ENCODE measurements at regions not wholly inside any gene's neighbourhood (a gene's known extent, or its start where the extent isn't known, plus 50 kb on each side); places are given as distances from the start of the nearest gene placed in this dataset.

GRCh38 chr20:63125581-63125837, 90.4 kb downstream of the YTHDF1 start:
- TF ChIP-seq, protein P1, sequence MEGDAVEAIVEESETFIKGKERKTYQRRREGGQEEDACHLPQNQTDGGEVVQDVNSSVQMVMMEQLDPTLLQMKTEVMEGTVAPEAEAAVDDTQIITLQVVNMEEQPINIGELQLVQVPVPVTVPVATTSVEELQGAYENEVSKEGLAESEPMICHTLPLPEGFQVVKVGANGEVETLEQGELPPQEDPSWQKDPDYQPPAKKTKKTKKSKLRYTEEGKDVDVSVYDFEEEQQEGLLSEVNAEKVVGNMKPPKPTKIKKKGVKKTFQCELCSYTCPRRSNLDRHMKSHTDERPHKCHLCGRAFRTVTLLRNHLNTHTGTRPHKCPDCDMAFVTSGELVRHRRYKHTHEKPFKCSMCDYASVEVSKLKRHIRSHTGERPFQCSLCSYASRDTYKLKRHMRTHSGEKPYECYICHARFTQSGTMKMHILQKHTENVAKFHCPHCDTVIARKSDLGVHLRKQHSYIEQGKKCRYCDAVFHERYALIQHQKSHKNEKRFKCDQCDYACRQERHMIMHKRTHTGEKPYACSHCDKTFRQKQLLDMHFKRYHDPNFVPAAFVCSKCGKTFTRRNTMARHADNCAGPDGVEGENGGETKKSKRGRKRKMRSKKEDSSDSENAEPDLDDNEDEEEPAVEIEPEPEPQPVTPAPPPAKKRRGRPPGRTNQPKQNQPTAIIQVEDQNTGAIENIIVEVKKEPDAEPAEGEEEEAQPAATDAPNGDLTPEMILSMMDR (IDR thresholded peaks at IDR 0.05; ENCODE audit: unreplicated experiment): no peak
- H3K27me3 Mint-ChIP-seq (ENCODE audit: insufficient read depth, unreplicated experiment): peaks cover 11% of the 10 kb centered on the region
- BruUV-seq (replicated peaks): no TSS peak
- CTCF ChIA-PET: interaction anchor here (0.8 kb wide), 1 partner anchor 72 kb away, joined by 3 read pairs; no protein-coding TSS in a partner anchor
- POLR2A ChIA-PET: no interaction called here
- H3K4me1 Mint-ChIP-seq (ENCODE audit: insufficient read depth, unreplicated experiment): no peaks in the 10 kb centered on the region
- H3K27ac Mint-ChIP-seq (ENCODE audit: low read depth, unreplicated experiment): no peak overlapping the region
- intact Hi-C loops (cut with micrococcal nuclease): no loop called here
- H3K4me3 Mint-ChIP-seq (ENCODE audit: unreplicated experiment): no peak overlapping the region
- no peaks in the 10 kb centered on the region for H3K9me3 Mint-ChIP-seq (ENCODE audit: unreplicated experiment)
- DNase-seq (ENCODE audit: unreplicated experiment): no peak
- no peaks in the 10 kb centered on the region for H3K36me3 Mint-ChIP-seq (ENCODE audit: insufficient read depth, unreplicated experiment)

DNA sequence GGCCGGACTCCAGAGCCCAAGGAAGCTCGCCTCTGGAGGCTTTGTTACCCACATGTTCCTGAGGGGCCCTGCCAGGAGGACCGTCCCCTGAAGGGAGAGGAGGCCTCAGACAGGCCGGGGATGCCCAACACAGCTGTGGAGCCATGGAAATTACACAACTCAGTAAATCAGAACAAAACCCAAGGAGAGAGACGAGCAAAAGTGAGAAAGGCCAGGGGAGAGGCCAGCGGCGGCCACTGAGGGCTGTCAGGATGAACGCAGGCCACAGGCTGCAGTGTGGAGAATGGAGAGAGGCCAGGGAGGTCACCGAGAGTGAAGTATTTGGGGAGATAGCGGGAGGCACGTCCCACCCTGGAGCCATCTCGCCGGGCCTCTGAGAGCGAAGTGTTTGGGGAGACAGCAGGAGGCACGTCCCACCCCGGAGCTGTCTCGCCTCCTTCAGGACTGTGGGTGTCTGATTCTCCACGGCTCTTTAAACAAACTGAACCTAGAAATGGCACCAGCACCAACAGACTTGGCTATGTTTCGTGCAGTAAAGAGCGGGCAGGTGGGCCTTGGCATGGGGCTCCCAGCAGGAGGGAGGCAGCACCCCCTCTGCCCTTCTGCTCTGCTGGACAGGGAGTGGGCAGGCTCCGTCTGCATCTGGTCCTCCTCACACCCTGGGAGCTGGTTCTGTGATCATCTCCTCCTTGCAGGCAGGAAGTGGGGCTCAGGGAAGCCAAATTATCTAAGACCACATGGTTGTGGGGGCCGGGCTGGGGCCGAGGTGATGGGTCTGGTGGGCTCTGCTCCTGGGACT, 91.0 kb downstream of the YTHDF1 start:
- Mint-ChIP-seq H3K4me3 (ENCODE audit: unreplicated experiment) (no peak overlapping the region), H3K9me3 (ENCODE audit: unreplicated experiment) (no peaks in the 10 kb centered on the region), H3K27ac (ENCODE audit: low read depth, unreplicated experiment) (no peak overlapping the region), H3K27me3 (ENCODE audit: insufficient read depth, unreplicated experiment) (peaks cover 11% of the 10 kb centered on the region), H3K4me1 (ENCODE audit: insufficient read depth, unreplicated experiment) (no peaks in the 10 kb centered on the region), H3K36me3 (ENCODE audit: insufficient read depth, unreplicated experiment) (no peaks in the 10 kb centered on the region)
- no TSS peak for BruUV-seq (replicated peaks)
- POLR2A ChIA-PET: no interaction called here
- TF ChIP-seq, protein P1 (IDR thresholded peaks at IDR 0.05; ENCODE audit: unreplicated experiment): no peak
- intact Hi-C loops (cut with micrococcal nuclease): no loop called here
- CTCF ChIA-PET: interaction anchor here (0.8 kb wide), 1 partner anchor 72 kb away, joined by 3 read pairs; no protein-coding TSS in a partner anchor
- DNase-seq (ENCODE audit: unreplicated experiment): no peak

DNA sequence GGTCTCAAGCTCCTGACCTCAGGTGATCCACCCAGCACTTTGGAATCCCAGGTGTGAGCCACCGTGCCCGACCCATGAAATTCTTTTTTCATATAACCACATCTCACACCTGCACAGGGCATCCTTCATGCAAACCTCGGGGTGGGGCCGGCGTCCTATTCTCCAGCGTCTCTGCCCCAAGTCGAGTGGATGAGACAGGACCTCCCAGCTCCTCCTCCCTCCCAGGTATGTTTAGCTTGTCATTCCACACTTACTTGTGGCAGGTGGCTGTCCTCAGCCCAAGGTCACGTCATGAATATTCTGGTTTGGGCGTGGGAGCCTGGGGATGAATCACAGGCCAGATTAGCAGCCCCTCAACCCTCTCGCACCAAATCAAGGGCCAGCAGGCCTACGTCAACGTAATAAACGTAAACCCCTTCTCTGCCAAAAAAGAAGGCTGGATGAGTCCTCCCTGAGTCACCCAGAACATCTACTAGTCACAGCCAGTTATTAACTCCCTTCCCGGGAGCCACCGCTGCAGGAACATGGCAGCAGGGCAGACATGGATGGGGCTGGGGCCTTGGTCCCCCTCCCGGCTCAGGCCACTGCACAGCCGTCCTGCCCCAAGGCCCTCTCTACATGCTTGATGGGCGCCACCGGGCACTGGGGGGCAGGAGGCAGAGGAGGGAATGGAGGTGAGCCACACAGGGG, 91.7 kb downstream of the YTHDF1 start:
- H3K27me3 Mint-ChIP-seq (ENCODE audit: insufficient read depth, unreplicated experiment): peaks cover 19% of the 10 kb centered on the region
- ChIA-PET CTCF (no interaction called here), POLR2A (no interaction called here)
- BruUV-seq (replicated peaks): no TSS peak
- intact Hi-C loops (cut with micrococcal nuclease): no loop called here
- no peaks in the 10 kb centered on the region for H3K9me3 Mint-ChIP-seq (ENCODE audit: unreplicated experiment)
- TF ChIP-seq, protein P1 (IDR thresholded peaks at IDR 0.05; ENCODE audit: unreplicated experiment): no peak
- peak; percentile 48 for DNase-seq (ENCODE audit: unreplicated experiment)
- no peak overlapping the region for H3K4me3 Mint-ChIP-seq (ENCODE audit: unreplicated experiment)
- no peaks in the 10 kb centered on the region for H3K4me1 Mint-ChIP-seq (ENCODE audit: insufficient read depth, unreplicated experiment)
- no peak overlapping the region for H3K27ac Mint-ChIP-seq (ENCODE audit: low read depth, unreplicated experiment)
- no peaks in the 10 kb centered on the region for H3K36me3 Mint-ChIP-seq (ENCODE audit: insufficient read depth, unreplicated experiment)

- TF ChIP-seq, protein P1 (IDR thresholded peaks at IDR 0.05; ENCODE audit: unreplicated experiment): no peak
- Mint-ChIP-seq H3K4me1 (ENCODE audit: insufficient read depth, unreplicated experiment) (no peaks in the 10 kb centered on the region), H3K27me3 (ENCODE audit: insufficient read depth, unreplicated experiment) (peaks cover 28% of the 10 kb centered on the region), H3K9me3 (ENCODE audit: unreplicated experiment) (no peaks in the 10 kb centered on the region), H3K36me3 (ENCODE audit: insufficient read depth, unreplicated experiment) (no peaks in the 10 kb centered on the region), H3K4me3 (ENCODE audit: unreplicated experiment) (no peak overlapping the region), H3K27ac (ENCODE audit: low read depth, unreplicated experiment) (no peak overlapping the region)
- POLR2A ChIA-PET: no interaction called here
- intact Hi-C loops (cut with micrococcal nuclease): no loop called here
- no peak for DNase-seq (ENCODE audit: unreplicated experiment)
- BruUV-seq (replicated peaks): no TSS peak
- CTCF ChIA-PET: no interaction called here
These were observed 92.6 kb downstream of the YTHDF1 start for GRCh38 chr20:63123331-63123741.
